ENCODE measurements at regions not wholly inside any gene's neighbourhood (a gene's known extent, or its start where the extent isn't known, plus 50 kb on each side); places are given as distances from the start of the nearest gene placed in this dataset.
"Not testable (repeated sequence)": the region's sequence is repeated elsewhere in the genome, so short reads cannot be mapped to it uniquely, and the experiment has no call there.

- ATAC-seq; H3K36me3 ChIP-seq (ENCODE audit: control insufficient read depth, insufficient read depth, low read length); H3K27ac ChIP-seq (ENCODE audit: low read length); intact Hi-C loops (cut with micrococcal nuclease); H3K27ac Mint-ChIP-seq; H3K9me3 Mint-ChIP-seq; H3K4me3 ChIP-seq (ENCODE audit: low read length); H3K27me3 Mint-ChIP-seq (ENCODE audit: low read depth in 2 of 2); H3K4me3 Mint-ChIP-seq; DNase-seq; H3K4me1 ChIP-seq (ENCODE audit: control insufficient read depth, insufficient read depth, low read length); H3K36me3 Mint-ChIP-seq; H3K27me3 ChIP-seq (ENCODE audit: control insufficient read depth, insufficient read depth, low read length); H3K9me3 ChIP-seq (ENCODE audit: control insufficient read depth, insufficient read depth, low read length); H3K4me1 Mint-ChIP-seq: not testable (repeated sequence)
- WGBS (ENCODE audit: insufficient coverage), result 100% methylated on average over 2 of the region's 3 CpGs
Observed at GRCh38 chrX:74025145-74025544, 172.6 kb upstream of the XIST start.

GRCh38 chrX:74023203-74023602 is 170.7 kb upstream of the XIST start:
- H3K4me1 Mint-ChIP-seq, result peaks cover 5% of the 10 kb centered on the region in 2 donors
- peaks cover 7% of the 10 kb centered on the region for H3K36me3 Mint-ChIP-seq
- no peak for DNase-seq
- intact Hi-C loops (cut with micrococcal nuclease), result no loop called here
- peaks cover 2 to 5% of the 10 kb centered on the region in 2 donors for H3K9me3 Mint-ChIP-seq
- TF ChIP-seq CTCF (IDR thresholded peaks at IDR 0.05), result no peak
- Histone ChIP-seq H3K4me1 (ENCODE audit: control insufficient read depth, insufficient read depth, low read length) (no peaks in the 10 kb centered on the region), H3K9me3 (ENCODE audit: control insufficient read depth, insufficient read depth, low read length) (no peaks in the 10 kb centered on the region), H3K27ac (ENCODE audit: low read length) (no peak overlapping the region), H3K36me3 (ENCODE audit: control insufficient read depth, insufficient read depth, low read length) (no peaks in the 10 kb centered on the region), H3K4me3 (ENCODE audit: low read length) (no peak overlapping the region), H3K27me3 (ENCODE audit: control insufficient read depth, insufficient read depth, low read length) (no peaks in the 10 kb centered on the region)
- H3K27ac Mint-ChIP-seq, result no peak overlapping the region
- no peak overlapping the region for H3K4me3 Mint-ChIP-seq
- no peak for ATAC-seq
- H3K27me3 Mint-ChIP-seq (ENCODE audit: low read depth in 2 of 2), result peaks cover 3 to 7% of the 10 kb centered on the region in 2 donors
- no CpG with 5 or more reads among the region's 2 CpGs for WGBS (ENCODE audit: insufficient coverage)

- H3K27me3 Mint-ChIP-seq (ENCODE audit: low read depth in 2 of 2), result peaks cover 3 to 7% of the 10 kb centered on the region in 2 donors
- intact Hi-C loops (cut with micrococcal nuclease), result loop anchor here (10.0 kb wide), 3 partner anchors 117 to 1773 kb away; no protein-coding TSS in a partner anchor
- H3K4me1 Mint-ChIP-seq, result peaks cover 4% of the 10 kb centered on the region in 2 donors
- Histone ChIP-seq H3K4me1 (ENCODE audit: control insufficient read depth, insufficient read depth, low read length) (no peaks in the 10 kb centered on the region), H3K27ac (ENCODE audit: low read length) (no peak overlapping the region), H3K27me3 (ENCODE audit: control insufficient read depth, insufficient read depth, low read length) (no peaks in the 10 kb centered on the region), H3K36me3 (ENCODE audit: control insufficient read depth, insufficient read depth, low read length) (no peaks in the 10 kb centered on the region), H3K4me3 (ENCODE audit: low read length) (no peak overlapping the region), H3K9me3 (ENCODE audit: control insufficient read depth, insufficient read depth, low read length) (no peaks in the 10 kb centered on the region)
- WGBS (ENCODE audit: insufficient coverage), result 100% methylated on average over 7 of the region's 8 CpGs
- H3K27ac Mint-ChIP-seq, result no peak overlapping the region
- no peaks in the 10 kb centered on the region for H3K9me3 Mint-ChIP-seq
- TF ChIP-seq CTCF (IDR thresholded peaks at IDR 0.05), result no peak
- ATAC-seq, result no peak
- no peak for DNase-seq
- no peak overlapping the region for H3K4me3 Mint-ChIP-seq
- no peaks in the 10 kb centered on the region for H3K36me3 Mint-ChIP-seq
Observed at GRCh38 chrX:74018253-74018652, 165.7 kb upstream of the XIST start.

- Mint-ChIP-seq H3K27ac (no peak overlapping the region), H3K9me3 (no peaks in the 10 kb centered on the region), H3K27me3 (ENCODE audit: low read depth in 2 of 2) (peaks cover 0 to 3% of the 10 kb centered on the region in 2 donors), H3K4me3 (no peak overlapping the region), H3K4me1 (no peaks in the 10 kb centered on the region), H3K36me3 (no peaks in the 10 kb centered on the region)
- intact Hi-C loops (cut with micrococcal nuclease), result loop anchor here (1.0 to 10.0 kb wide), 4 partner anchors 119 to 1771 kb away; no protein-coding TSS in a partner anchor
- DNase-seq (peak; percentile 28 to 81), ATAC-seq (peak; percentile 64 to 95 (median 79))
- Histone ChIP-seq H3K27me3 (ENCODE audit: control insufficient read depth, insufficient read depth, low read length) (no peaks in the 10 kb centered on the region), H3K4me1 (ENCODE audit: control insufficient read depth, insufficient read depth, low read length) (no peaks in the 10 kb centered on the region), H3K4me3 (ENCODE audit: low read length) (no peak overlapping the region), H3K36me3 (ENCODE audit: control insufficient read depth, insufficient read depth, low read length) (no peaks in the 10 kb centered on the region), H3K27ac (ENCODE audit: low read length) (no peak overlapping the region), H3K9me3 (ENCODE audit: control insufficient read depth, insufficient read depth, low read length) (no peaks in the 10 kb centered on the region)
- peak; percentile 66 for TF ChIP-seq CTCF (IDR thresholded peaks at IDR 0.05)
- 7% methylated on average over 4 of the region's 7 CpGs for WGBS (ENCODE audit: insufficient coverage)
Observed at GRCh38 chrX:74015379-74016019, 163.0 kb upstream of the XIST start.
